NT2/D1 (cell line): ENCODE measurements at regions not wholly inside any gene's neighbourhood (a gene's known extent, or its start where the extent isn't known, plus 50 kb on each side); places are given as distances from the start of the nearest gene placed in this dataset.

ENCODE experiments used
- DNase-seq: peaks from one replicate; pipeline ENCODE4 v3.0.0-alpha.2; 2011; ENCODE audit warnings: low read depth, low spot score
- H3K27me3 ChIP-seq: 2 replicates; pipeline ENCODE4 v1.6.0; 2011; ENCODE audit warnings: mild to moderate bottlenecking; ENCODE audit not compliant: insufficient read length, insufficient read depth
- H3K36me3 ChIP-seq: 2 replicates; pipeline ENCODE4 v1.6.1; 2011; ENCODE audit warnings: mild to moderate bottlenecking, low read length, mixed read lengths; ENCODE audit not compliant: insufficient read depth, insufficient read length
- H3K4me1 ChIP-seq: 2 replicates; pipeline ENCODE4 v1.5.1; 2011; ENCODE audit not compliant: insufficient read depth, insufficient read length
- H3K4me3 ChIP-seq: 2 replicates; pipeline ENCODE4 v1.5.1; 2011; ENCODE audit warnings: low read depth; ENCODE audit not compliant: insufficient read length
- H3K9ac ChIP-seq: 2 replicates; pipeline ENCODE4 v1.6.0; 2011; ENCODE audit warnings: low read depth; ENCODE audit not compliant: insufficient read length
- H3K9me3 ChIP-seq: 2 replicates; pipeline ENCODE4 v1.5.1; 2011; ENCODE audit warnings: mild to moderate bottlenecking, low read length; ENCODE audit not compliant: insufficient read depth
- SUZ12 ChIP-seq: IDR thresholded peaks from 2 replicates; pipeline ENCODE4 v1.6.1; 2011; ENCODE audit not compliant: insufficient read length, insufficient read depth; ENCODE audit errors: extremely low read depth
- YY1 ChIP-seq: IDR thresholded peaks from 2 replicates; pipeline ENCODE4 v1.6.1; 2011; ENCODE audit not compliant: insufficient read length, insufficient read depth
- ZNF274 ChIP-seq: IDR thresholded peaks from 2 replicates; pipeline ENCODE4 v1.6.1; 2011; ENCODE audit warnings: mild to moderate bottlenecking, low read depth, low read length

- H3K4me1 ChIP-seq: no peaks in the 10 kb centered on the region
- no peaks in the 10 kb centered on the region for H3K27me3 ChIP-seq
- no peaks in the 10 kb centered on the region for H3K9me3 ChIP-seq
- H3K36me3 ChIP-seq: no peaks in the 10 kb centered on the region
- no peak overlapping the region for H3K4me3 ChIP-seq
- no peak overlapping the region for H3K9ac ChIP-seq
- TF ChIP-seq SUZ12 (no peak), ZNF274 (no peak), YY1 (no peak)
- no peak for DNase-seq
These were observed 571.7 kb upstream of the SLC35B3 start for GRCh38 chr6:9007027-9007426.

- H3K9me3 ChIP-seq: no peaks in the 10 kb centered on the region
- no peak overlapping the region for H3K9ac ChIP-seq
- TF ChIP-seq YY1 (no peak), SUZ12 (no peak), ZNF274 (no peak)
- no peaks in the 10 kb centered on the region for H3K4me1 ChIP-seq
- H3K27me3 ChIP-seq: no peaks in the 10 kb centered on the region
- no peak for DNase-seq
- H3K4me3 ChIP-seq: no peak overlapping the region
- no peaks in the 10 kb centered on the region for H3K36me3 ChIP-seq
These were observed 567.5 kb upstream of the SLC35B3 start for GRCh38 chr6:9002833-9003232.

DNA sequence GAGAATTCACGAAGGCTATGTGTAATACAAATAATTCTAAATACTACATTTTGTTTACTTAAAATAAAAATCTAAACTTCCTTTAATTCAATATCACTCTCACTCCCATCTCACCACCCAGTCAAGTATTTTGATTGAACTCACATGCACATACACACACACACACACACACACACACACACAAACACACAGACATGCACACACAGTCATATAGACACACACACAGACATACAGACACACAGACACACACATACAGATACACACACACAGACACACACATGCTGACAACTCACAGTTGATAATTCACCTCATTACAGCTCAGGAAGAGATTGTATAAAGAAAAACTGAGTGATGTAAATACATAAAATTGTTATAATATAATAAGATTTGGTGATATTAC lies 559.8 kb upstream of the SLC35B3 start:
- no peak for DNase-seq
- H3K4me1 ChIP-seq: no peaks in the 10 kb centered on the region
- no peak for TF ChIP-seq SUZ12
- no peak for TF ChIP-seq YY1
- no peak for TF ChIP-seq ZNF274
- H3K9me3 ChIP-seq: no peaks in the 10 kb centered on the region
- no peaks in the 10 kb centered on the region for H3K36me3 ChIP-seq
- H3K27me3 ChIP-seq: no peaks in the 10 kb centered on the region
- H3K4me3 ChIP-seq: no peak overlapping the region
- no peak overlapping the region for H3K9ac ChIP-seq

DNA sequence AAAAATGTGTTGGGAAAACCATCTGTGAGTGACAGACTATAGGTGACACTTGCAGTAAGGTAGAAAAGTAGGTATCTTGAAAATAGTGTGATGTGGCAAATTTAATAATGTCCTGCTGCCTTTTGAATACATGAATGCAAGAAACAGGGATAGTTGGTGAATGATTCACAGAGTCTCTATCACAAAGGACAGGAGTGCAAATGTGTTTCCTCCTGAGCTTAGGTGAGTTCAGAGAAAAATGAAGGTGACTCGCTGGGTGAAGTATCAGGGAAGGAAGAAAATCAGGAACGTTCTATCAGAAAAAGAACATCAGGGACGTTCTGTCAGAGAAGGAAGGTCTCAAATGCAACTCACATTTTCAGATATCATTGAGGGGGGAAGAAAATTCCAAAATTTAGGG lies 557.8 kb upstream of the SLC35B3 start:
- Histone ChIP-seq H3K4me1 (no peaks in the 10 kb centered on the region), H3K9me3 (no peaks in the 10 kb centered on the region), H3K9ac (no peak overlapping the region), H3K36me3 (no peaks in the 10 kb centered on the region), H3K4me3 (no peak overlapping the region), H3K27me3 (no peaks in the 10 kb centered on the region)
- no peak for TF ChIP-seq ZNF274
- TF ChIP-seq YY1: no peak
- TF ChIP-seq SUZ12: no peak
- no peak for DNase-seq

- DNase-seq: no peak
- H3K36me3 ChIP-seq: no peaks in the 10 kb centered on the region
- H3K9ac ChIP-seq: no peak overlapping the region
- TF ChIP-seq ZNF274 (no peak), SUZ12 (no peak), YY1 (no peak)
- H3K4me1 ChIP-seq: no peaks in the 10 kb centered on the region
- H3K9me3 ChIP-seq: no peaks in the 10 kb centered on the region
- H3K4me3 ChIP-seq: no peak overlapping the region
- no peaks in the 10 kb centered on the region for H3K27me3 ChIP-seq
These were observed 556.5 kb upstream of the SLC35B3 start for GRCh38 chr6:8991844-8992243.

GRCh38 chr6:8990075-8990474 lies 554.7 kb upstream of the SLC35B3 start:
- Histone ChIP-seq H3K4me1 (no peaks in the 10 kb centered on the region), H3K9me3 (no peaks in the 10 kb centered on the region), H3K4me3 (no peak overlapping the region), H3K27me3 (no peaks in the 10 kb centered on the region), H3K36me3 (no peaks in the 10 kb centered on the region), H3K9ac (no peak overlapping the region)
- TF ChIP-seq SUZ12: no peak
- TF ChIP-seq YY1: no peak
- no peak for TF ChIP-seq ZNF274
- DNase-seq: no peak

GRCh38 chr6:8983202-8983688 lies 547.9 kb upstream of the SLC35B3 start:
- DNase-seq: peak; percentile 46
- H3K36me3 ChIP-seq: no peaks in the 10 kb centered on the region
- TF ChIP-seq SUZ12 (no peak), YY1 (no peak), ZNF274 (no peak)
- H3K4me3 ChIP-seq: no peak overlapping the region
- peak overlapping the region; percentile 21 for H3K9ac ChIP-seq
- H3K4me1 ChIP-seq: no peaks in the 10 kb centered on the region
- H3K9me3 ChIP-seq: no peaks in the 10 kb centered on the region
- peaks cover 5% of the 10 kb centered on the region for H3K27me3 ChIP-seq
